B cell (primary cell): ENCODE measurements at regions not wholly inside any gene's neighbourhood (a gene's known extent, or its start where the extent isn't known, plus 50 kb on each side); places are given as distances from the start of the nearest gene placed in this dataset.

ENCODE experiments used
- CTCF ChIP-seq: fragments of 200-600 bp; IDR thresholded peaks from one replicate; pipeline ENCODE4 v1.8.0; 2022; ENCODE audit warnings: antibody characterized with exemption, mild to moderate bottlenecking
- EZH2 ChIP-seq: IDR thresholded peaks from 2 replicates; pipeline ENCODE4 v1.6.1; 2012; ENCODE audit warnings: borderline replicate concordance, low read depth, mild to moderate bottlenecking, moderate library complexity, low read length; ENCODE audit not compliant: insufficient read depth, poor library complexity, severe bottlenecking

- TF ChIP-seq CTCF (no peak), EZH2 (no peak)
Observed at GRCh38 chr15:38882221-38882620, 317.6 kb upstream of the RASGRP1 start.
